Activated T-cell treated with anti-CD3 and anti-CD28 coated beads, Interleukin-2, amount 50 U/mL, for 4 hours (primary cell): ENCODE measurements at regions not wholly inside any gene's neighbourhood (a gene's known extent, or its start where the extent isn't known, plus 50 kb on each side); places are given as distances from the start of the nearest gene placed in this dataset.

Experiments used
- ATAC-seq, 2 donors: fragments of 200-7000 bp; cut with Tn5 transposase; one replicate each; pipeline ENCODE4 v1.10.0; 2021
- DNase-seq: peaks from one replicate; pipeline ENCODE4 v3.0.0-alpha.2; 2020
- H3K27me3 Mint-ChIP-seq: one replicate; pipeline ENCODE4 v1.8.0; 2021; ENCODE audit warnings: low read depth, mixed read lengths
- H3K36me3 Mint-ChIP-seq: one replicate; pipeline ENCODE4 v1.8.0; 2022; ENCODE audit warnings: mixed read lengths; ENCODE audit not compliant: insufficient read depth
- H3K4me1 Mint-ChIP-seq: one replicate; pipeline ENCODE4 v1.8.0; 2021; ENCODE audit warnings: low read depth, mixed read lengths
- H3K4me3 Mint-ChIP-seq: one replicate; pipeline ENCODE4 v1.8.0; 2021; ENCODE audit warnings: mild to moderate bottlenecking, moderate library complexity, mixed read lengths
- H3K9me3 Mint-ChIP-seq: one replicate; pipeline ENCODE4 v1.8.0; 2021; ENCODE audit warnings: mixed read lengths

DNA sequence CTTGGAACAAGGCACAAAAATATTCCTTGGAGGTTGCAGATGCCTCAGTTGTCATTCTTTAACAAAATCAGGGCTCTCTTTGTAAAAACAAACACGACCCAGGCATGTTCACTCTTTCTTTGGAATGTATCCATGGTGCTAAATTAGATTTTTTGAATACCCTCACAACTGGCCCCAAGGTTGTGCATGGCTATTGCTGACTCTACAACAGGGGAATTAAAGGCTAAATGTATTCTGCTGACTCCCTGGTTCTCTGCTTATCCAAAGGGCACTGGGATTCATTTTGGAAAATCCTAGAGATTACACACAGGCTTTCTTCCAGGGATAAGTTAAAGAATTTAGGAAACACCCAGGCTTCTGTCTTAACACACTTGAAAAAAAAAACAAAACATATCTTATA is 332.5 kb downstream of the WDR11 start:
- no peak for ATAC-seq
- H3K27me3 Mint-ChIP-seq: no peaks in the 10 kb centered on the region
- no peaks in the 10 kb centered on the region for H3K4me1 Mint-ChIP-seq
- no peaks in the 10 kb centered on the region for H3K36me3 Mint-ChIP-seq
- no peak overlapping the region for H3K4me3 Mint-ChIP-seq
- DNase-seq: no peak
- no peaks in the 10 kb centered on the region for H3K9me3 Mint-ChIP-seq

DNA sequence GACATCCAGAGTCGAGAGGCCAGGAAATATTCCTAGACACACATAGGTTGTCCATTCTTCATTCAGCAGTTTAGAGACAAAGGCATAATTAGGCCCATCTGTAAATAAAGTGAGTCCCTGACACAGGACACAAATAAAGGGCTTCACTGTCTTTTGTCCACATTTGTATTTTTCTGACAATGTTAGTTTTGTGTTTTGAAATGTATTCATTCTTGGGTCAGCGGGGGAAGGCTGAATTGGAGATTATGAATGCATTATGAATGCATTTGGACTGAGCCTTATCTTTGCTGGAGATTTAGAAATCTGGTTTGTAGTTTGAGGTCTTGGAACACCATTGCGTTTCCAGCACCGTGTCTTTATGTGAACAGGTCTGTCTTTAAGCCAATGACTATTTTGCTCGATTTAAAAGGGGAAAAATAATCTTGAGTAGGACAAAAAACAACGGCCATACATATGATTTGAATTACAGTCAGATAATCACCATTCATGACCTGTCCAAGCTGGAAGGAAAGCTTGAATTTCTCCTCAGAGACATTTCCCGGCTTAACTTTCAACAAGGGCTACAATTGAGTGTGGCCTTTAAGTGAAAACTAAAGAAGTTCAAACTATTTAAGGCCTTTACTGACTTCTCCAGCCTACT is 334.8 kb downstream of the WDR11 start:
- no peaks in the 10 kb centered on the region for H3K4me1 Mint-ChIP-seq
- no peaks in the 10 kb centered on the region for H3K9me3 Mint-ChIP-seq
- ATAC-seq (no peak), DNase-seq (no peak)
- H3K27me3 Mint-ChIP-seq: no peaks in the 10 kb centered on the region
- no peaks in the 10 kb centered on the region for H3K36me3 Mint-ChIP-seq
- H3K4me3 Mint-ChIP-seq: no peak overlapping the region

- no peak for ATAC-seq
- Mint-ChIP-seq H3K9me3 (no peaks in the 10 kb centered on the region), H3K4me3 (no peak overlapping the region), H3K27me3 (no peaks in the 10 kb centered on the region), H3K4me1 (no peaks in the 10 kb centered on the region), H3K36me3 (no peaks in the 10 kb centered on the region)
- DNase-seq: no peak
Observed at GRCh38 chr10:121187391-121187790, 336.2 kb downstream of the WDR11 start.

- no peaks in the 10 kb centered on the region for H3K36me3 Mint-ChIP-seq
- no peaks in the 10 kb centered on the region for H3K4me1 Mint-ChIP-seq
- no peaks in the 10 kb centered on the region for H3K27me3 Mint-ChIP-seq
- ATAC-seq (no peak), DNase-seq (no peak)
- H3K4me3 Mint-ChIP-seq: no peak overlapping the region
- no peaks in the 10 kb centered on the region for H3K9me3 Mint-ChIP-seq
Observed at GRCh38 chr10:121188005-121188404, 336.8 kb downstream of the WDR11 start.

- no peak for ATAC-seq
Observed at GRCh38 chr10:121189066-121189465, 337.9 kb downstream of the WDR11 start.

DNA sequence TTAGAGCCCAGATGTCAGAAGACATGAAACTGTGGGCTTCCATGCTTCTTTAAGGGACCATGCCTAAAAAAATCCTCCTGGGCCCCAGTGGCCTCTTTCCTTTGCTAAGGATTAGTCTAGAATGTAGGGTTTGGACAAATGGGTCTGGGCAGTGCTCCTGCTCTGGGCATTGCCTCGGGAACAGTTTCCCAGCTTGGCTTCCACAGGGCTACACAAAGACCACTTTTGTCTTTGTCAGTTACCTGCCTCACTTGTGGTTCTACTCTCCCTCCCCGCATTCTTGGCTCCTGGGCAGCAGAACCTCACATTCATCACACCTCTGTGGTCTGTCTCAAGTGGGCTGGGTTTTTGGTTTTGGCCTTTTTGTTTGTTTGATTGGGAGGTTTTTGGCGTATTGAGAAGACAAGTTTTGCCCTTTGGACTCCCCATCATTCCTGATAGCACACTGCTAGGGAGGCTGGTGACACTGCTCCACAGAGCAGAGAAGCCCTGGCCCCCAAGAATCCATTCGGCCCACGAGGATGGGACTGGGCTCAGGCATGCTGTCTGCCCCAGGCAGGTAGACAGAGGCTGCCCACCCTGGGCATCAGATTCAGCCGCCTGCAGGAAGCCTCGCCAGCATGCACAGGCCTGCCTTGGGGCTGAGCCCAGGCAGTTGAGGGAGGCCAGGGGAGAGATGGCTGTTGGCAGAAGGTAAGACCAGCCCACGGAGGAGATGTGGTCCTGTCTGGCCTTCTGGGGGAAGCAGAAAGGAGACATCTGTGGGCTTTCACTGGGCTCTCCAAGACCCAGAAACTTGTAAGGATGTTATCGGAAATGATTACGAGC is 343.7 kb downstream of the WDR11 start:
- H3K36me3 Mint-ChIP-seq: no peaks in the 10 kb centered on the region
- no peaks in the 10 kb centered on the region for H3K27me3 Mint-ChIP-seq
- no peaks in the 10 kb centered on the region for H3K4me1 Mint-ChIP-seq
- no peak overlapping the region for H3K4me3 Mint-ChIP-seq
- H3K9me3 Mint-ChIP-seq: no peaks in the 10 kb centered on the region
- DNase-seq: no peak
- ATAC-seq: no peak

More at GRCh38 chr10:121189066-121189465, 337.9 kb downstream of the WDR11 start:
- H3K4me1 Mint-ChIP-seq: no peaks in the 10 kb centered on the region
- H3K36me3 Mint-ChIP-seq: no peaks in the 10 kb centered on the region
- no peaks in the 10 kb centered on the region for H3K27me3 Mint-ChIP-seq
- no peak for DNase-seq
- no peak overlapping the region for H3K4me3 Mint-ChIP-seq
- H3K9me3 Mint-ChIP-seq: no peaks in the 10 kb centered on the region

GRCh38 chr10:121195524-121195910 is 344.4 kb downstream of the WDR11 start:
- no peak overlapping the region for H3K4me3 Mint-ChIP-seq
- H3K36me3 Mint-ChIP-seq: no peaks in the 10 kb centered on the region
- no peaks in the 10 kb centered on the region for H3K27me3 Mint-ChIP-seq
- no peak for DNase-seq
- no peaks in the 10 kb centered on the region for H3K4me1 Mint-ChIP-seq
- ATAC-seq: no peak
- no peaks in the 10 kb centered on the region for H3K9me3 Mint-ChIP-seq

GRCh38 chr10:121199081-121199480 is 347.9 kb downstream of the WDR11 start:
- no peak for ATAC-seq
- no peaks in the 10 kb centered on the region for H3K9me3 Mint-ChIP-seq
- DNase-seq: no peak
- H3K27me3 Mint-ChIP-seq: no peaks in the 10 kb centered on the region
- no peaks in the 10 kb centered on the region for H3K4me1 Mint-ChIP-seq
- H3K4me3 Mint-ChIP-seq: no peak overlapping the region
- no peaks in the 10 kb centered on the region for H3K36me3 Mint-ChIP-seq

- no peaks in the 10 kb centered on the region for H3K9me3 Mint-ChIP-seq
- no peaks in the 10 kb centered on the region for H3K27me3 Mint-ChIP-seq
- no peak for DNase-seq
- no peaks in the 10 kb centered on the region for H3K36me3 Mint-ChIP-seq
- no peak overlapping the region for H3K4me3 Mint-ChIP-seq
- ATAC-seq: no peak
- H3K4me1 Mint-ChIP-seq: no peaks in the 10 kb centered on the region
Observed at GRCh38 chr10:121205625-121206024, 354.5 kb downstream of the WDR11 start.

- ATAC-seq (no peak), DNase-seq (no peak)
- Mint-ChIP-seq H3K4me3 (no peak overlapping the region), H3K27me3 (no peaks in the 10 kb centered on the region), H3K4me1 (no peaks in the 10 kb centered on the region), H3K9me3 (no peaks in the 10 kb centered on the region), H3K36me3 (no peaks in the 10 kb centered on the region)
Observed at GRCh38 chr10:121211446-121211845, 360.3 kb downstream of the WDR11 start.

DNA sequence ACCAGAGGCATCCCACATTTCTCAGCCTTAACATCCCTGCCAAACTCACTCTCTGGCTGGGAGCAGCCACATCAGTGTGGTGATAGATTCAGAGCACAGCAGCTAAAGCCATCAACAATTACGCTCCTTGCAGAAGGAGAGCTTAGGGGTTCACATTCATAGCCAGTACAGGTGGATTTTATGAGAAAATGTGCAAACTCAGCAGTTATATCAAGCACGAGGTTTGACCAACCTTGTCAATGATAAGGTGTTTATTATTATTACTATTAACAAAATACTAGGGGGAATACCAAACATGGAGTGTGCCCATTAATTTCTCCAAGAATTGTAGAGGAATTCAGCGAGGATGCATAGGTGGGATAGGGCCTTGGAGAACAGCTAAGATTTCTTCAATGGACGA is 362.3 kb downstream of the WDR11 start:
- H3K4me1 Mint-ChIP-seq: no peaks in the 10 kb centered on the region
- ATAC-seq (no peak), DNase-seq (no peak)
- no peaks in the 10 kb centered on the region for H3K36me3 Mint-ChIP-seq
- H3K27me3 Mint-ChIP-seq: no peaks in the 10 kb centered on the region
- no peaks in the 10 kb centered on the region for H3K9me3 Mint-ChIP-seq
- no peak overlapping the region for H3K4me3 Mint-ChIP-seq

GRCh38 chr10:121216295-121216694 is 365.1 kb downstream of the WDR11 start:
- no peak overlapping the region for H3K4me3 Mint-ChIP-seq
- no peaks in the 10 kb centered on the region for H3K9me3 Mint-ChIP-seq
- ATAC-seq: no peak
- H3K4me1 Mint-ChIP-seq: no peaks in the 10 kb centered on the region
- no peaks in the 10 kb centered on the region for H3K27me3 Mint-ChIP-seq
- H3K36me3 Mint-ChIP-seq: no peaks in the 10 kb centered on the region
- DNase-seq: no peak

DNA sequence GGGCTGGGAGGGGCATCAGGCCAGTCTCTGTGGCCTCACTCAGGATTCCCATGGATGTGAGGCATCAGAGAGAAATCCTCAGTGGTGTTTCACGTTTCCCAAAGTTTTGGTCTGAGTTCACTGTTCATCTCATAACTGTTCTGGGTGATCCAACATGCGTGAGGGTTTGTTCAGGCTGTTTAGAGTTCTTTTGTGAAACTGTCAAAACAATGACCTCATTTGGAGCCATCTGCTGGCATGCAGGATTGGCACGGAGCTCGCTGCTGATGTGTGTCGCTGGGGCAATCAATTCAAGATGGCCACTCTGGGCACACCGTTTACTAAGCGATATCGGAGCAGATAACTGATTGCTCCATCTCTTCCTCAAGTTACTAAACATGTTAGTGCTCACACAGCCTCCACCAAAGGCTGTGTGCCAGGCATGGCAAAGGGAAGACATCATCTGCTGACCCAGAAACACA is 365.6 kb downstream of the WDR11 start:
- Mint-ChIP-seq H3K36me3 (no peaks in the 10 kb centered on the region), H3K4me1 (no peaks in the 10 kb centered on the region), H3K4me3 (no peak overlapping the region), H3K27me3 (no peaks in the 10 kb centered on the region), H3K9me3 (no peaks in the 10 kb centered on the region)
- ATAC-seq: no peak
- no peak for DNase-seq

DNA sequence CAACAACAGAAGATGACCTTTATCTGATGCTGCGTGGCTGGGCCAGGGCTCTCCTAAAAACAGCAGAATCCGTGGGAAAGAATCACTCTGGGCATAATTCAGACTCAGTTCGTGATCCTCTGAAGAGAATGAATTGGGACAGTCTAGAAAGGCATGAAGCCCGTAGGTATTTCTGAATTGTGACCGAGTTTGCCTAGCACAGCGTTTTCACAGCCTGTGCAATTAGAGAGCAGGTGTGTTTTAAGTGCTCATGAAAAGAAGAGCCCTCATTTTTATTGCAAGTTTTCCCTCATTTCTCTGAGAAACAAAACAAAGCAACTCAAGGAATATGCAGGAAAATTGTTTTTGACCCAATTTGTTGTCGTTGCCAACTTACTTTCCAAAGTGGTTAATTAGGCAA is 366.2 kb downstream of the WDR11 start:
- DNase-seq (no peak), ATAC-seq (no peak)
- no peaks in the 10 kb centered on the region for H3K27me3 Mint-ChIP-seq
- H3K36me3 Mint-ChIP-seq: no peaks in the 10 kb centered on the region
- H3K4me3 Mint-ChIP-seq: no peak overlapping the region
- H3K9me3 Mint-ChIP-seq: no peaks in the 10 kb centered on the region
- no peaks in the 10 kb centered on the region for H3K4me1 Mint-ChIP-seq

DNA sequence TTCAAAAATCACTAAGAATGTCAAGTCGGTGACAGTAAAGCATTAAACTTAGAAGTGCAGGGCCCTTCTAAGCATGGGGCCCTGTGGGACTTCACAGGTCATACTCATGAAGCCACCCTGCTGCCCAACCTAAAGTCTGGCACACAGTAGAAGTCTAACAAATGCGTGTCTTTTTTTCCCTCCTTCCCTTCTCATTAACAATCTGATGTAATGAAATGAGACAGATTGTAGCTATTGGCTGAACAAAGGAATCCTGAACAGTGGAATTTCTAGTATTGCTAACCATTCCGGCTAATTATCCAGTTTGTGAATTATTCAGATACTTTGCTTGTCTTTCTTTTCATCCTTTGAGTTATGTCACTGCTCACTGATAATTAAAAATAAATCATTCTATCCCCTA is 369.9 kb downstream of the WDR11 start:
- Mint-ChIP-seq H3K27me3 (no peaks in the 10 kb centered on the region), H3K4me1 (no peaks in the 10 kb centered on the region), H3K9me3 (no peaks in the 10 kb centered on the region), H3K4me3 (no peak overlapping the region), H3K36me3 (no peaks in the 10 kb centered on the region)
- no peak for ATAC-seq
- DNase-seq: no peak
